GM19395 (cell line): ENCODE measurements at regions not wholly inside any gene's neighbourhood (a gene's known extent, or its start where the extent isn't known, plus 50 kb on each side); places are given as distances from the start of the nearest gene placed in this dataset.
"Not testable (repeated sequence)": the region's sequence is repeated elsewhere in the genome, so short reads cannot be mapped to it uniquely, and the experiment has no call there.

Experiments
- ATAC-seq: cut with Tn5 transposase; IDR thresholded peaks from one replicate; pipeline ENCODE4 v1.9.1; 2021; ENCODE audit warnings: mild to moderate bottlenecking, moderate library complexity; ENCODE audit not compliant: unreplicated experiment

GRCh38 chr6:147666255-147666654 lies 157.8 kb downstream of the SAMD5 start:
- ATAC-seq: no peak

GRCh38 chr6:147667082-147667481 lies 158.6 kb downstream of the SAMD5 start:
- ATAC-seq: no peak

- ATAC-seq: no peak
These were observed 165.6 kb downstream of the SAMD5 start for GRCh38 chr6:147674099-147674498.

GRCh38 chr6:147674794-147675193 lies 166.3 kb downstream of the SAMD5 start:
- ATAC-seq: no peak

GRCh38 chr6:147675281-147675680 lies 166.8 kb downstream of the SAMD5 start:
- ATAC-seq: no peak

GRCh38 chr6:147676495-147677199 lies 168.2 kb downstream of the SAMD5 start:
- ATAC-seq: no peak

- no peak for ATAC-seq
These were observed 169.2 kb downstream of the SAMD5 start for GRCh38 chr6:147677647-147678046.

GRCh38 chr6:147678253-147678652 lies 169.8 kb downstream of the SAMD5 start:
- no peak for ATAC-seq

GRCh38 chr6:147684906-147685305 lies 176.4 kb downstream of the SAMD5 start:
- no peak for ATAC-seq

- no peak for ATAC-seq
These were observed 180.9 kb downstream of the SAMD5 start for GRCh38 chr6:147689398-147689797.

- no peak for ATAC-seq
These were observed 183.0 kb downstream of the SAMD5 start for GRCh38 chr6:147691446-147691845.

- ATAC-seq: no peak
These were observed 184.7 kb downstream of the SAMD5 start for GRCh38 chr6:147693181-147693580.

GRCh38 chr6:147694556-147694955 lies 186.1 kb downstream of the SAMD5 start:
- ATAC-seq: not testable (repeated sequence)

GRCh38 chr6:147695819-147696218 lies 187.3 kb downstream of the SAMD5 start:
- no peak for ATAC-seq

- ATAC-seq: no peak
These were observed 190.7 kb downstream of the SAMD5 start for GRCh38 chr6:147699140-147699539.

- ATAC-seq: no peak
These were observed 191.1 kb downstream of the SAMD5 start for GRCh38 chr6:147699637-147700036.

- no peak for ATAC-seq
These were observed 192.1 kb downstream of the SAMD5 start for GRCh38 chr6:147700436-147701209.

GRCh38 chr6:147704691-147705090 lies 196.2 kb downstream of the SAMD5 start:
- no peak for ATAC-seq

- ATAC-seq: no peak
These were observed 199.0 kb downstream of the SAMD5 start for GRCh38 chr6:147707524-147707923.

GRCh38 chr6:147708170-147708569 lies 199.7 kb downstream of the SAMD5 start:
- no peak for ATAC-seq

GRCh38 chr6:147709396-147710272 lies 201.1 kb downstream of the SAMD5 start:
- no peak for ATAC-seq
